GM04503 (cell line): ENCODE measurements at regions not wholly inside any gene's neighbourhood (a gene's known extent, or its start where the extent isn't known, plus 50 kb on each side); places are given as distances from the start of the nearest gene placed in this dataset.
"Not testable (repeated sequence)": the region's sequence is repeated elsewhere in the genome, so short reads cannot be mapped to it uniquely, and the experiment has no call there.

Experiments
- DNase-seq: peaks from one replicate; pipeline ENCODE4 v3.0.0-alpha.2; 2012; ENCODE audit warnings: low read depth

GRCh38 chr5:119299242-119299614, 56.6 kb upstream of the TNFAIP8 start:
- not testable (repeated sequence) for DNase-seq

GRCh38 chr5:119299615-119300310, 56.1 kb upstream of the TNFAIP8 start:
- DNase-seq, result not testable (repeated sequence)

GRCh38 chr5:119300311-119300670, 55.5 kb upstream of the TNFAIP8 start:
- DNase-seq, result no peak

- DNase-seq, result no peak
These were observed 54.6 kb upstream of the TNFAIP8 start for GRCh38 chr5:119301210-119301609.

- no peak for DNase-seq
These were observed 53.9 kb upstream of the TNFAIP8 start for GRCh38 chr5:119301906-119302305.

GRCh38 chr5:119302449-119302848, 53.4 kb upstream of the TNFAIP8 start:
- DNase-seq, result no peak

GRCh38 chr5:119302916-119303897, 52.6 kb upstream of the TNFAIP8 start:
- DNase-seq, result peak; percentile 96

- no peak for DNase-seq
These were observed 51.2 kb upstream of the TNFAIP8 start for GRCh38 chr5:119304439-119305211.
